Adrenal gland (tissue), 9 donors: ENCODE measurements at regions not wholly inside any gene's neighbourhood (a gene's known extent, or its start where the extent isn't known, plus 50 kb on each side); places are given as distances from the start of the nearest gene placed in this dataset.

Source experiments
- DNase-seq, 7 donors: peaks; one replicate each; pipeline ENCODE4 v3.0.0-alpha.2; 2019 to 2020
- H3K27ac ChIP-seq, 5 donors: fragments of 200-600 bp; sonication (generic) in 4 of 5; 1 replicate in 3 of 5; 2 replicates in 2 of 5; pipeline versions ENCODE4 v1.5.1 to v1.8.0; 2016 to 2020; ENCODE audit warnings: mild to moderate bottlenecking in 1 of 5
- H3K27me3 ChIP-seq: fragments of 200-600 bp; 2 replicates; pipeline ENCODE4 v1.8.0; 2021
- H3K36me3 ChIP-seq, 2 donors: fragments of 200-600 bp; replicated peaks in 1 of 2; 1 replicate in 1 of 2; 2 replicates in 1 of 2; pipeline versions ENCODE4 v1.5.1 to v1.8.0; 2018 to 2022
- H3K4me1 ChIP-seq, 2 donors: fragments of 200-600 bp; replicated peaks in 1 of 2; 1 replicate in 1 of 2; 2 replicates in 1 of 2; pipeline versions ENCODE4 v1.5.1 to v1.8.0; 2018 to 2021
- H3K4me3 ChIP-seq, 4 donors: fragments of 200-600 bp; sonication (generic) in 3 of 4; one replicate each; pipeline ENCODE4 v1.5.1; 2016 to 2018
- H3K9me3 ChIP-seq, 3 donors: fragments of 200-600 bp; sonication (generic) in 1 of 3; replicated peaks in 1 of 3; 1 replicate in 2 of 3; 2 replicates in 1 of 3; pipeline versions ENCODE4 v1.5.1 to v1.8.0; 2016 to 2021
- POLR2A ChIP-seq, 2 donors: fragments of 450-650 bp; IDR thresholded peaks; one replicate each; pipeline ENCODE4 v1.6.1; 2017; ENCODE audit warnings: antibody characterized with exemption in 2 of 2, mild to moderate bottlenecking in 2 of 2, moderate library complexity in 1 of 2
- WGBS, 4 donors: extraction: QIAGEN DNeasy Blood & Tissue Kit in 2 of 4; methylation state at CpG; one replicate each; pipeline versions ENCODE4 v1.1.5 to v1.1.7; 2013 to 2017; 5-methylcytosine and 5-hydroxymethylcytosine counted together
- intact Hi-C, 2 donors: fragments of 100-400 bp; cut with DNase I; formaldehyde crosslinking; loops; one replicate each; pipeline versions ENCODE4 v1.14.1 to v1.15.0; 2022 to 2023
- TF ChIP-seq, protein P1 (sequence below), 6 experiments: fragments of 450-650 bp in 4 of 6; fragments of 200-600 bp in 2 of 6; sonication (generic) in 1 of 6; IDR thresholded peaks; 1 replicate in 5 of 6; 2 replicates in 1 of 6; pipeline versions ENCODE4 v1.5.1 to v1.8.0; 2016 to 2021; ENCODE audit warnings: antibody characterized with exemption in 6 of 6, mild to moderate bottlenecking in 2 of 6, moderate library complexity in 1 of 6
- donor health status: healthy with polysubstance abuse.
- donor health status: Bipolar disorder and iron deficiency.
- donor health status: DM: yes; HTN: yes; CAD: no.
- donor health status: DM: no; HTN: no; CAD: no.
- donor health status: DM: no; HTN: no; CAD: no.

DNA sequence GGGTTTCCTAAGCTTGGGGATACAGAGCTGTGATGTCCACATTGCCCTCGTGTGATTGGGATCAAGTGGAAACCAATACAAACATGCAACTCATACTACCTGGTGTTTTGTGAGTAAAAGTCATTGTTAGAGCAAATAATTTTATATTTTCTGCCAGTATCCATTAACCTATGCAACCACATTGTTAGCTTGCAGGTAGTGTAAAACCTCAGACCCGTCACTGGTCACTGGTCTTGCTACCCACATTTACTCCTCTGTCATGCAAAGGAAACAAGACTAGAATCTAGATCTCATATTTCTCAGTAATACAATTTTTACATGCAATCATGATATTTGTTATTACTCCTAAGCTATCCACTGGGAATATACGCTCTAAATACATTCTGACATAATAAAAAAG, 324.3 kb upstream of the NDST4 start:
- no peak for DNase-seq
- H3K27me3 ChIP-seq, result no peaks in the 10 kb centered on the region
- no peak overlapping the region for H3K4me3 ChIP-seq
- intact Hi-C loops, result no loop called here
- H3K36me3 ChIP-seq, result no peaks in the 10 kb centered on the region
- H3K9me3 ChIP-seq, result no peaks in the 10 kb centered on the region
- 61 to 74% (median 62%) methylated on average over 3 of the region's 3 CpGs for WGBS, 4 donors
- H3K4me1 ChIP-seq, result no peaks in the 10 kb centered on the region
- no peak for TF ChIP-seq POLR2A (IDR thresholded peaks at IDR 0.05)
- TF ChIP-seq, protein P1, sequence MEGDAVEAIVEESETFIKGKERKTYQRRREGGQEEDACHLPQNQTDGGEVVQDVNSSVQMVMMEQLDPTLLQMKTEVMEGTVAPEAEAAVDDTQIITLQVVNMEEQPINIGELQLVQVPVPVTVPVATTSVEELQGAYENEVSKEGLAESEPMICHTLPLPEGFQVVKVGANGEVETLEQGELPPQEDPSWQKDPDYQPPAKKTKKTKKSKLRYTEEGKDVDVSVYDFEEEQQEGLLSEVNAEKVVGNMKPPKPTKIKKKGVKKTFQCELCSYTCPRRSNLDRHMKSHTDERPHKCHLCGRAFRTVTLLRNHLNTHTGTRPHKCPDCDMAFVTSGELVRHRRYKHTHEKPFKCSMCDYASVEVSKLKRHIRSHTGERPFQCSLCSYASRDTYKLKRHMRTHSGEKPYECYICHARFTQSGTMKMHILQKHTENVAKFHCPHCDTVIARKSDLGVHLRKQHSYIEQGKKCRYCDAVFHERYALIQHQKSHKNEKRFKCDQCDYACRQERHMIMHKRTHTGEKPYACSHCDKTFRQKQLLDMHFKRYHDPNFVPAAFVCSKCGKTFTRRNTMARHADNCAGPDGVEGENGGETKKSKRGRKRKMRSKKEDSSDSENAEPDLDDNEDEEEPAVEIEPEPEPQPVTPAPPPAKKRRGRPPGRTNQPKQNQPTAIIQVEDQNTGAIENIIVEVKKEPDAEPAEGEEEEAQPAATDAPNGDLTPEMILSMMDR (IDR thresholded peaks at IDR 0.05), result no peak
- H3K27ac ChIP-seq, result no peak overlapping the region

DNA sequence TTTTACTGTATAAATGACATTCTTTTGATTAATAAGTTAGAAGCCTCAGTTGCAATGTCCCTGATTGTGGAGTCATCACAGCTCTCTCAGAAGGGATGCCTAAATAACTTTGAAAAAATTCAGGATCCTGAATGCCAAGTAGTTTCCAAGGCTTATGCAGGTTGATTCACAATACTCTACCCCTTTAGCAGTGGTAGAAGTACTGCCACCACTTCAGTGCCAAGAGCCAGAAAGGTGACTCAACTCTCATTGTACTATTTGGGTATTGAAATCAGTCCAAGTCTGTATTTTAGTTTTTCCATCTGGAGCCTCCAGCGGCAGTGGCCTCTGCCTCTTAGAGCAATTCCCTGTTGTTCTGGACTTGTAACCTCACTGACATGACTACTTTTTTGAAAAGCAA, 320.1 kb upstream of the NDST4 start:
- 91 to 100% (median 92%) methylated on average over 1 of the region's 1 CpG for WGBS, 4 donors
- Histone ChIP-seq H3K27me3 (no peaks in the 10 kb centered on the region), H3K4me1 (no peaks in the 10 kb centered on the region), H3K9me3 (no peaks in the 10 kb centered on the region), H3K4me3 (no peak overlapping the region), H3K27ac (no peak overlapping the region), H3K36me3 (no peaks in the 10 kb centered on the region)
- DNase-seq, result no peak
- TF ChIP-seq, protein P1 (IDR thresholded peaks at IDR 0.05), result no peak
- TF ChIP-seq POLR2A (IDR thresholded peaks at IDR 0.05), result no peak
- intact Hi-C loops, result no loop called here

DNA sequence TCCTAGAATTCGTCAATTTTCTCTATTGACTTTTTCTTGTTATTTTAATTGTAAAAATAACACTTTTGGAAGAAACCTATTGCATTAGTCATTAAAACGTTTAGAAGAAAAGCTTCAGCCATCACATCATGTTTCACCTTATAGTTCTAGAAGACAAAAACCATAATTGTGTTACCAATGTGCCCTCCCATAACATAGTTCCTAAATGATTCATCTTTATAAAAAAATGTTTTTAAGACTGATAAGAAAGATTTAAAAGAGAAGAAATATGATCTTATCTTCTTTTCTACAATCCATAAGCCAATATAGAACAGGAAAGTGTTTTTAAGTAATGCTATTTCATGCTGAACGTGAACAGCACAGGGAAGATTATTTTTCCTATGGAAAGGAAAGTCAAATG, 316.6 kb upstream of the NDST4 start:
- Histone ChIP-seq H3K4me3 (no peak overlapping the region), H3K4me1 (no peaks in the 10 kb centered on the region), H3K36me3 (no peaks in the 10 kb centered on the region), H3K27me3 (no peaks in the 10 kb centered on the region), H3K27ac (no peak overlapping the region), H3K9me3 (no peaks in the 10 kb centered on the region)
- 48 to 64% (median 49%) methylated on average over 3 of the region's 3 CpGs for WGBS, 4 donors
- TF ChIP-seq, protein P1 (IDR thresholded peaks at IDR 0.05), result no peak
- TF ChIP-seq POLR2A (IDR thresholded peaks at IDR 0.05), result no peak
- no peak for DNase-seq
- intact Hi-C loops, result no loop called here

GRCh38 chr4:115428455-115428854, 315.0 kb upstream of the NDST4 start:
- Histone ChIP-seq H3K4me1 (no peaks in the 10 kb centered on the region), H3K4me3 (no peak overlapping the region), H3K36me3 (no peaks in the 10 kb centered on the region), H3K27ac (no peak overlapping the region), H3K27me3 (no peaks in the 10 kb centered on the region), H3K9me3 (no peaks in the 10 kb centered on the region)
- 20 to 39% (median 26%) methylated on average over 1 of the region's 1 CpG for WGBS, 4 donors
- TF ChIP-seq, protein P1 (IDR thresholded peaks at IDR 0.05), result no peak
- TF ChIP-seq POLR2A (IDR thresholded peaks at IDR 0.05), result no peak
- no peak for DNase-seq
- intact Hi-C loops, result no loop called here
